MG63 (cell line): ENCODE measurements at regions not wholly inside any gene's neighbourhood (a gene's known extent, or its start where the extent isn't known, plus 50 kb on each side); places are given as distances from the start of the nearest gene placed in this dataset.
A peak's percentile ranks its signal among the peaks of the same experiment; 100 is the strongest.
"Not testable (repeated sequence)": the region's sequence is repeated elsewhere in the genome, so short reads cannot be mapped to it uniquely, and the experiment has no call there.

ENCODE experiments used
- DNase-seq: peaks from one replicate; pipeline ENCODE4 v3.0.0-alpha.2; 2020
- H3K27me3 ChIP-seq: fragments of 250-450 bp; sonication (Bioruptor Pico); 2 replicates; pipeline ENCODE4 v1.5.1; 2020; ENCODE audit warnings: mild to moderate bottlenecking, moderate library complexity
- H3K36me3 ChIP-seq: fragments of 250-450 bp; sonication (Bioruptor Pico); 2 replicates; pipeline ENCODE4 v1.5.1; 2020; ENCODE audit warnings: mild to moderate bottlenecking, moderate library complexity
- H3K4me3 ChIP-seq: fragments of 250-450 bp; sonication (Bioruptor Pico); 2 replicates; pipeline ENCODE4 v1.5.1; 2020; ENCODE audit warnings: mild to moderate bottlenecking, moderate library complexity
- H3K9me3 ChIP-seq: fragments of 250-450 bp; sonication (Bioruptor Pico); 2 replicates; pipeline ENCODE4 v1.5.1; 2020; ENCODE audit warnings: mild to moderate bottlenecking, moderate library complexity

DNA sequence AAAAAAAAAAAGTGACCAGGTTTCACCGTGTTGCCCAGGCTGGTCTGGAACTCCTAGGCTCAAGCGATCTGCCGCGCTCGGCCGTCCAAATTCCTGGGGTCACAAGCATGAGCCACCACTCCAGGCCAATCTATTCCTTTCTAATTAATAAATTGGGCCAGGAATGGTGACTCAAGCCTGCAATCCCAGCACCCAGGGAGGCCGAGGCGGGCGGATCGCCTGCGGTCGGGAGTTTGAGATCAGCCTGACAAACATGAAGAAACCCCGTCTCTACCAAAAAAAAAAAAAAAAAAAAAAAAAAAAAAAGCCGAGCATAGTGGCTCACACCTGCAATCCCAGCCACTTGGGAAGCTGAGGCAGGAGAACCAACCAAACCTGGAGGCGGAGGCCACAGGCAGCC, 100.0 kb upstream of the FAN1 start:
- H3K27me3 ChIP-seq, DNase-seq, H3K36me3 ChIP-seq, H3K4me3 ChIP-seq, H3K9me3 ChIP-seq: not testable (repeated sequence)

DNA sequence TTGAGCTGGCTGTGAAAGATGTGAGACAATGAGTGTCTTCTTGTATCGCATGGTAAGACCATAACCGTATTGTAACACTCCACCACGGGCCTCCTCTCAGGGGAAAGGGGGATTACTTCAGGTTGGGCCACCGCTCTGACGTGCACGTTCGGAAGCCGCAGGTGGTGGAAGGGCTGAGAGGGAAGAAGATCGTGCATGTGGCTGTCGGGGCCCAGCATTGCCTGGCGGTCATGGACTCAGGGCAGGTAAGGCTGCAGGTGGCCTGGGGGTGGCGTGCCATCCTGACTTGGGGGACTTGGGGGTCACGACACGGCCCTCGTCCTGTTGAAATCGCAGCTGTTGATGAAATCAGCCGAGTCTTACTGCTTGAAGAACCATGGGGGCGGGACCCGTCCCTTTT, 87.3 kb upstream of the FAN1 start:
- DNase-seq = no peak
- no peaks in the 10 kb centered on the region for H3K36me3 ChIP-seq
- no peaks in the 10 kb centered on the region for H3K27me3 ChIP-seq
- H3K9me3 ChIP-seq = no peaks in the 10 kb centered on the region
- H3K4me3 ChIP-seq = no peak overlapping the region

DNA sequence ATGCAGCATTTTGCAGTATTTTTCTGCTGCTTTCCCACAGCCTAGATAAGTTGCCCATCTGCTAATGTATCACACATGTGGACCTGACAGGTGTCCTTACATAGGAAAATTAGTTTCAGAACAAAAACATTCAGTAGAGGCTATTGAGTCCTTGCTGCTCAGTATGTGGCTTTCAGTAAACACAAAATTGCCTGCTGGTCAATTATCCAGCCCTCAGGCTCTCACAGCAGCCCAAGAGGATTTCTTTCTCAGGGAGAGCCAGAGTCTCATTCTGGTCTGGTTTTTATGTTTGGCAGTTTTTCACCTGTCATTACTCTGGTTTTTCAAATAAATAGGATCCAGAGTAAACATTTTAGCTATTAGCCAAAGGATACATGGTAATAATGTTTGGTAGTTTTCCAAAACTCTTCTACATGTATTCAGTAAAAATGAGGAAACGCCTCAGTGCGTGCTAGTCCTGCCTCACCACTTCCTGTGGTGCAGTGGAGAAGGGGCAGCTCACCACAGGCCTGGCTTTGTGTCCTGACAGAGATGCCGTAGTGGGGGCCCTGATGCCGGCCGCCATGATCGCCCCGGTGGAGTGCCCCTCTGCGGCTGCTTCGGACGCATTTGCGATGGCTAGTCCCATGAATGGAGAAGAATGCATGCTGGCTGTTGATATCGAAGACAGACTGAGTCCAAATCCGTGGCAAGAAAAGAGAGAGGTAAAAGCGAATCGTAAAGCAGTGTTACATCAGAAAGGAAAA, 80.5 kb upstream of the FAN1 start:
- not testable (repeated sequence) for H3K27me3 ChIP-seq, H3K9me3 ChIP-seq
- H3K36me3 ChIP-seq = peaks cover 15% of the 10 kb centered on the region
- peak; percentile 82 for DNase-seq
- peak overlapping the region; percentile 77 for H3K4me3 ChIP-seq

DNA sequence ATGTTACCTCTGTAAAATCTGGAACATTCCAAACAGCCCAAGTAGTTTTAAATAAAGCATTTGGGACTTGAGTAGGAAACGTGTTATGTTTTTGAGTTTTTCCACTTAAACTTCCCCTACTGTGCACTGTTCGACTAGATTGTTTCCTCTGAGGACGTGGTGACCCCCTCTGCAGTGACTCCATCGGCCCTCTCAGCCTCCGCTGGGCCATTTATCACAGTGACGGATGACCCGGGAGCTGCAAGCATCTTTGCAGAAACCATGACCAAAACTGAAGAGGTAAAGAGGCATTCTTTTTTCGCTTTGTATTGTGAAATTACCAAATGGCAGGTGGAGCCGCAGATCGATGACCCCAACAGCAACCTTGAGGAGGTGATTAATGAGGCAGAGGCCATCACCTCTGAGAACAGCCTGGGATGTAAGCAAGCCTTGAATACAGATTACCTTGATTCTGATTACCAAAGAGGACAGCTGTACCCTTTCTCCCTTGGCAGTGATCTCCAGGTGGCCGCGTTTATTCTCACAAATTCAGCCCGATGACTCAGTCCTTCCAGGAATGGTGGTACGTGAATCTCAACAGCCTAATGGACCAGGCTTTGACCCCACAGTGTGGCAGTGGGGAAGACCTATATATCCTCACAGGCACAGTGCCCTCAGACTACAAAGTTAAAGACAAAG, 79.1 kb upstream of the FAN1 start:
- H3K27me3 ChIP-seq = no peaks in the 10 kb centered on the region
- no peak for DNase-seq
- peaks cover 28% of the 10 kb centered on the region for H3K36me3 ChIP-seq
- H3K9me3 ChIP-seq = no peaks in the 10 kb centered on the region
- H3K4me3 ChIP-seq = peak overlapping the region; percentile 77

DNA sequence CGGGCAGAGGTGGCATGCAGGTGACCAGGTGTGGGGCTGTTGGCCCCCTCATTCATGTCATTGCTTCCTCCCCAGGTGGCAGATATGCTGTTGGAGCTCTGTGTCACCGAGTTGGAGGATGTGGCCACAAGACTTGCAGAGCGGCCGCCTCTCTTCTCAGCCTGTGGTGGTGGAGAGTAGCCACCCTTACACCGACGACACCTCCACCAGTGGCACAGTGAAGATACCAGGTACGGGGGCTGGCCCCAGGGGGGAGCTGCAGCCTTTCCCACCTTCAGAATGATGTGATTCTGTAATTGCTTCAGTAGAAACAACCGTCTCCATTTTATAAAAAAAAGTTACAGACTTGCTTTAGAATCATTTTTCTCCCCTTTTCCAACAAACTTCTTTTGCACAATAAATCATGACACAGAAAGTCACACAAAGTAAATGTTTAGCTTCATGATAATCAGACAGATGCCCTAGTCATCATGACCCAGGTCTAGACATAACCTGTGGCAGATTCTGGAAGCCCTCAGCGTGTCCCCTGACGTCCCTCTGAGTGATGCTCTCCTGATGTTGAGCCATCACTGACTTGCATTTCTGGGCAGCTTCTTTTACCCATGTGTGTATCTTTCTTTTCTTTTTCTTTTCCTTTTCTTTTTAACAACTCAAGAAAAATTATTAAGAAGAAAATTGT, 76.0 kb upstream of the FAN1 start:
- Histone ChIP-seq H3K27me3 (no peaks in the 10 kb centered on the region), H3K4me3 (no peak overlapping the region), H3K9me3 (no peaks in the 10 kb centered on the region), H3K36me3 (peaks cover 34% of the 10 kb centered on the region)
- DNase-seq = no peak

DNA sequence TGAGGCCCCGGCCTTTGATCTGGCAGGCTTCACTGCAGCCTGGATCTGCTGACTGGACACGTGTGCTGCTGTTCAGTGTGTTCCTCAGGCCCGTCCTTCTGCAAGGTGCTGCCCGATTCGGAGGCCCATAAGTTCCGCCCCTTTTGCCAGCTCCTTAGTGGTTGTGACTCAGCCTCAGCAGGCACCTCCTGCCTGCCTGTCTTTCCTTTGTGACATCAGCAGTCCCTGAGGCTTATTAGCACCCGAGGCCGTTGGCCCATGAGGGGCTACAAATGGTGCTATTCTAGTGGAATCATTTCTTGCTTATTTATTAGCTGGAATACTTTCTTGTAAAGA, 75.4 kb upstream of the FAN1 start:
- H3K36me3 ChIP-seq = peaks cover 35% of the 10 kb centered on the region
- not testable (repeated sequence) for H3K27me3 ChIP-seq, H3K9me3 ChIP-seq, H3K4me3 ChIP-seq
- DNase-seq = peak; percentile 45

DNA sequence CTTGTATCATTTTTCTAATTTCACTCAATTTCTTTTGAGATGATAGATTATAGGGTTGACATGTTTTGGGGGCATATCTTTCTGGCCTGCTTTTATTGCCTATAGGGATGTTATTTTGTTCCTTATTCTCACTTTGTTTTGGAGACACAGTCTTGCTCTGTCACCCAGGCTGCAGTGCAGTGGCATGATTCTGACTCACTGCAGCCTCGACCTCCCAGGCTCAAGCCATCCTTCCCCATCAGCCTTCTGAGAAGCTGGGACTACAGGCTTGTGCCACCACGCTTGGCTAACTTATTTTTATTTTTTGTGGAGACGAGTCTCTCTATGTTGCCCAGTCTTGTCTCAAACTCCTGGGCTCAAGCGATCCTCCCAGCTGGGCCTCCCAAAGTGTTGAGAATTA, 72.8 kb upstream of the FAN1 start:
- H3K27me3 ChIP-seq = no peaks in the 10 kb centered on the region
- no peak for DNase-seq
- peaks cover 39% of the 10 kb centered on the region for H3K36me3 ChIP-seq

DNA sequence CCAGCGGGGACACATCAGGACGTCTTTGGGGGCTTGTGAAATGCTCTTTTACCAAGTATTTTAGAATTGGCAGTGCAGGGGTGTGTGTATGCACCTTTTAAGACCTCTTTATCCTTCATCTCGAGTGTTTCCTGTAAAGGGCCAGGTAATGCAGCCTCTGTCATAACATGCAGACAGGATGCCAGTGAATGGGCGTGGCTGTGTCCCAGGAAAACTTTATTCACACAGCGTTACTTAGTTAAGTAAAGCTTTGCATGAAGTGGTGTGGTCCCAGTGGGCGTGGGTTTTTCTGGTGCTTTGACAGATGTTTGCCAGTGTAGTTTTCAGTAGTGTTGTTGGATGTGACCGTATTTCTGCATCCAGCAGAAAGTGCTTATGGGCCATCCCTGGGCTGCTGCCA, 70.3 kb upstream of the FAN1 start:
- not testable (repeated sequence) for H3K9me3 ChIP-seq, DNase-seq, H3K4me3 ChIP-seq, H3K27me3 ChIP-seq
- peaks cover 43% of the 10 kb centered on the region for H3K36me3 ChIP-seq

More for the DNA sequence above, 72.8 kb upstream of the FAN1 start:
- Histone ChIP-seq H3K4me3 (no peak overlapping the region), H3K9me3 (no peaks in the 10 kb centered on the region)

DNA sequence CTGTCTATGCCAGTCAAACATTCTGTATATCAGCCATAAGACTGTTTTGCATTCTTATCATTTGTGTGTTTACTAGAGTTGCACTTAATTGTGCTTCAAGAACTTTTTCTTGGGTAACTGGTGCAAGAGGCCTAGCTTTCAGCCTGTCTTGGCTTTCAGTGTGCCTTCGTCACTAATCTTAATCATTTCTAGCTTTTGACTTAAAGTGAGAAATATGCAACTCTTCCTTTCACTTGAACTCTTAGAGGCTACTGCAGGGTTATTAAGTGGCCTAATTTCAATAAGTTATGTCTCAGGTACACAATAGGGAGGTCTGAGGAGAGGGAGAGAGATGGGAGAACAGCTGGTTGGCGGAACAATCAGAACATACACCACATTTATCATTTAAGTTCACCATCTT, 62.1 kb upstream of the FAN1 start:
- not testable (repeated sequence) for H3K27me3 ChIP-seq, H3K9me3 ChIP-seq, DNase-seq, H3K4me3 ChIP-seq
- H3K36me3 ChIP-seq = peaks cover 45% of the 10 kb centered on the region

DNA sequence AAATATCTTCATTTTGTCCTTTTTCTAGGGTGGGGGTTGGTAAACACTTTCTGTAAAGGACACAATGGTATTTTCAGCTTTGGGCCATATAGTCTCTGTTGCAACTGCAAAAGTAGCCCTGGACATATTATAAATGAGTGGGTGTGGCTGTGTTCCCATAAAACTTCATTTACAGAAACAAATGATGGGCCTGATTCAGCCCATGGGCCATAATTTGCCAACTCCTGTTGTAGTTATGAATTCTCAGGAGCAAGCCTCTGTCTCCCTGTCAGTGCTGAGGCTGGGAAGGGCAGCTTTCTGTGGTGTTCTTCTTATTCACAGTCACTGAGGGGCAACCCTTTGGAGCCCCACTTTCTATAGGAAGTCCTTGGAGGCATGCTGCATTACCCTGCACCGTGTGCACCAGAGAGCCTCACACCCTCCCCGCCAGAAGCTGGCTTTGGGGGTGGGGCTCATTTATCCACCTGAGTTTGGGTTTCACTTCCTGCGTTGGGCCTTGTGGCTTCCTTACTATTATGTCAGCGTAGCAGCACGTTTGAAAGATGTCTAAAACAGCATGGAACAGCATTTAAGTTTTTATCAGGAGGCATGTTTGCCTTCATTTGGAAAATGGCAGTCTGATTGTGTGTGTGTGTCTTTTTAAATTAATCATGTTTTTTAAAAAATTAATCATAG, 60.8 kb upstream of the FAN1 start:
- DNase-seq, H3K9me3 ChIP-seq, H3K4me3 ChIP-seq, H3K27me3 ChIP-seq: not testable (repeated sequence)
- peaks cover 39% of the 10 kb centered on the region for H3K36me3 ChIP-seq

DNA sequence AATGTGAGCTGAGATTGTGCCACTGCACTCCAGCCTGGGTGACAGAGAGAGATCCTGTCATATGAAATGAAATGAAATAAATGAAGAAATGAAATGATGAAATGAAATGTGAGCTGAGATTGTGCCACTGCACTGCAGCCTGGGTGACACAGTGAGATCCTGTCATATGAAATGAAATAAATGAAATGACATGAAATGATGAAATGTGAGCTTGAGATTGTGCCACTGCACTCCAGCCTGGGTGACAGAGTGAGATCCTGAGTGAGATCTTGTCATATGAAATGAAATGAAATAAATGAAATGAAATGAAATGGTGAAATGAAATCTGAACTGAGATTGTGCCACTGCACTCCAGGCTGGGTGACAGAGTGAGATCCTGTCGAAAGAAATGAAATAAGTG, 58.2 kb upstream of the FAN1 start:
- not testable (repeated sequence) for DNase-seq, H3K27me3 ChIP-seq, H3K4me3 ChIP-seq, H3K9me3 ChIP-seq
- H3K36me3 ChIP-seq = peaks cover 26% of the 10 kb centered on the region
